NCI-H1092 treated with DMSO at 0.1 percent for 48 hours (cell line): ENCODE measurements at regions not wholly inside any gene's neighbourhood (a gene's known extent, or its start where the extent isn't known, plus 50 kb on each side); places are given as distances from the start of the nearest gene placed in this dataset.
"Not testable (repeated sequence)": the region's sequence is repeated elsewhere in the genome, so short reads cannot be mapped to it uniquely, and the experiment has no call there.

Source experiments
- DNase-seq: peaks from one replicate; lab custom pipeline; 2025; lab: John Stamatoyannopoulos, UW

- no peak for DNase-seq
Observed at GRCh38 chr1:104315823-104316222, 566.1 kb downstream of the AMY1C start.

- no peak for DNase-seq
Observed at GRCh38 chr1:104322131-104322530, 572.4 kb downstream of the AMY1C start.

GRCh38 chr1:104329278-104329677 lies 579.6 kb downstream of the AMY1C start:
- DNase-seq = no peak

GRCh38 chr1:104331763-104332162 lies 582.1 kb downstream of the AMY1C start:
- no peak for DNase-seq

- not testable (repeated sequence) for DNase-seq
Observed at GRCh38 chr1:104337927-104338326, 588.2 kb downstream of the AMY1C start.

GRCh38 chr1:104341944-104342343 lies 592.2 kb downstream of the AMY1C start:
- DNase-seq = no peak

- DNase-seq = no peak
Observed at GRCh38 chr1:104348277-104348676, 598.6 kb downstream of the AMY1C start.

- no peak for DNase-seq
Observed at GRCh38 chr1:104353580-104353979, 603.9 kb downstream of the AMY1C start.

GRCh38 chr1:104358086-104358485 lies 608.4 kb downstream of the AMY1C start:
- DNase-seq = no peak

GRCh38 chr1:104358621-104359020 lies 608.9 kb downstream of the AMY1C start:
- no peak for DNase-seq

- DNase-seq = no peak
Observed at GRCh38 chr1:104378414-104378813, 628.7 kb downstream of the AMY1C start.

GRCh38 chr1:104380003-104380402 lies 630.3 kb downstream of the AMY1C start:
- DNase-seq = no peak

- DNase-seq = no peak
Observed at GRCh38 chr1:104387716-104388508, 638.2 kb downstream of the AMY1C start.

GRCh38 chr1:104392552-104392951 lies 642.9 kb downstream of the AMY1C start:
- no peak for DNase-seq

GRCh38 chr1:104402178-104402577 lies 652.5 kb downstream of the AMY1C start:
- DNase-seq = peak; percentile 39

GRCh38 chr1:104403883-104404282 lies 654.2 kb downstream of the AMY1C start:
- no peak for DNase-seq

GRCh38 chr1:104406728-104407127 lies 657.0 kb downstream of the AMY1C start:
- no peak for DNase-seq

GRCh38 chr1:104408268-104408667 lies 658.6 kb downstream of the AMY1C start:
- no peak for DNase-seq

- DNase-seq = no peak
Observed at GRCh38 chr1:104435255-104435654, 685.6 kb downstream of the AMY1C start.

GRCh38 chr1:104440011-104440410 lies 690.3 kb downstream of the AMY1C start:
- DNase-seq = no peak

- DNase-seq = no peak
Observed at GRCh38 chr1:104456724-104457123, 707.0 kb downstream of the AMY1C start.

- no peak for DNase-seq
Observed at GRCh38 chr1:104459886-104460285, 710.2 kb downstream of the AMY1C start.

GRCh38 chr1:104460880-104461279 lies 711.2 kb downstream of the AMY1C start:
- DNase-seq = no peak

- DNase-seq = no peak
Observed at GRCh38 chr1:104463126-104463697, 713.5 kb downstream of the AMY1C start.
